H1 (cell line): ENCODE measurements at regions not wholly inside any gene's neighbourhood (a gene's known extent, or its start where the extent isn't known, plus 50 kb on each side); places are given as distances from the start of the nearest gene placed in this dataset.

Source experiments
- CTCF ChIA-PET: fragments of 300-600 bp; sonication (Branson Sonifier 250); formaldehyde crosslinking; loops from one replicate; lab custom pipeline; 2021; ENCODE audit not compliant: partially characterized antibody; lab: Charles Lee
- POLR2A ChIA-PET: fragments of 300-600 bp; sonication (Branson Sonifier 250); formaldehyde crosslinking; loops from one replicate; lab custom pipeline; 2021; ENCODE audit warnings: inconsistent platforms; ENCODE audit not compliant: partially characterized antibody; lab: Charles Lee
- DNase-seq, 2 experiments: peaks; one replicate each; pipeline versions ENCODE4 v3.0.0 to v3.0.0-alpha.2; 2010 to 2022; ENCODE audit warnings: low spot score in 2 of 2, low read depth in 1 of 2, mixed read lengths in 1 of 2
- FAIRE-seq: peaks from 2 replicates; lab custom pipeline; 2011; peaks lifted over from hg19 to GRCh38; lab: Jason Lieb, UNC
- H2AFZ ChIP-seq: 2 replicates; pipeline ENCODE4 v1.8.1; 2012; ENCODE audit warnings: low read length, inconsistent platforms
- H2AK5ac ChIP-seq: 2 replicates; pipeline ENCODE4 v1.6.1; 2013; ENCODE audit warnings: low read depth, low read length
- H2BK120ac ChIP-seq: replicated peaks from 2 replicates; pipeline ENCODE3; 2013; ENCODE audit warnings: low read depth, low read length, inconsistent platforms
- H2BK12ac ChIP-seq: 2 replicates; pipeline ENCODE4 v1.6.1; 2013; ENCODE audit warnings: low read depth, low read length
- H2BK15ac ChIP-seq: 2 replicates; pipeline ENCODE4 v1.6.1; 2013; ENCODE audit warnings: low read length
- H2BK20ac ChIP-seq: 2 replicates; pipeline ENCODE4 v1.6.1; 2013; ENCODE audit warnings: low read length
- H2BK5ac ChIP-seq: 2 replicates; pipeline ENCODE4 v1.6.1; 2013; ENCODE audit warnings: low read depth, low read length
- H3K14ac ChIP-seq: 2 replicates; pipeline ENCODE4 v1.6.1; 2013; ENCODE audit warnings: inconsistent platforms; ENCODE audit not compliant: insufficient read length
- H3K18ac ChIP-seq: 2 replicates; pipeline ENCODE4 v1.6.1; 2013; ENCODE audit warnings: low read length; ENCODE audit errors: extremely low read depth
- H3K23ac ChIP-seq: 2 replicates; pipeline ENCODE4 v1.6.1; 2013; ENCODE audit warnings: inconsistent platforms; ENCODE audit not compliant: insufficient read length
- H3K23me2 ChIP-seq: 2 replicates; pipeline ENCODE4 v1.6.1; 2013; ENCODE audit warnings: low read depth, low read length
- H3K27ac ChIP-seq: 2 replicates; pipeline ENCODE4 v1.6.1; 2011; ENCODE audit warnings: low read depth, low read length, inconsistent platforms
- H3K27me3 ChIP-seq, 4 experiments: replicated peaks in 1 of 4; 1 replicate in 1 of 4; 2 replicates in 3 of 4; pipeline versions ENCODE4 v1.6.1 to v1.8.1; 2011 to 2013; ENCODE audit warnings: low read length in 3 of 4, mild to moderate bottlenecking in 3 of 4, inconsistent platforms in 2 of 4, mixed read lengths in 2 of 4, moderate library complexity in 1 of 4; ENCODE audit not compliant: control insufficient read depth in 3 of 4, insufficient read depth in 3 of 4; ENCODE audit errors: extremely low read depth in 1 of 4
- H3K36me3 ChIP-seq, 4 experiments: 2 replicates each; pipeline versions ENCODE4 v1.6.1 to v1.8.1; 2011 to 2013; ENCODE audit warnings: mild to moderate bottlenecking in 4 of 4, low read length in 3 of 4, moderate library complexity in 2 of 4, control low read depth in 1 of 4, inconsistent platforms in 1 of 4; ENCODE audit not compliant: insufficient read depth in 4 of 4, control insufficient read depth in 2 of 4
- H3K4ac ChIP-seq: replicated peaks from 2 replicates; pipeline ENCODE3; 2013; ENCODE audit warnings: low read length, low read depth, mixed read lengths, inconsistent platforms; ENCODE audit not compliant: insufficient read length
- H3K4me1 ChIP-seq, 4 experiments: replicated peaks in 1 of 4; 1 replicate in 1 of 4; 2 replicates in 3 of 4; pipeline versions ENCODE4 v1.6.1 to v1.8.1; 2011 to 2013; ENCODE audit warnings: low read length in 3 of 4, inconsistent platforms in 2 of 4, mixed read lengths in 1 of 4; ENCODE audit not compliant: insufficient read depth in 4 of 4, control insufficient read depth in 3 of 4
- H3K4me2 ChIP-seq, 2 experiments: 2 replicates each; pipeline versions ENCODE4 v1.6.1 to v1.8.1; 2011 to 2013; ENCODE audit warnings: low read depth in 2 of 2, low read length in 2 of 2, control low read depth in 1 of 2, inconsistent platforms in 1 of 2, mild to moderate bottlenecking in 1 of 2; ENCODE audit not compliant: insufficient read depth in 1 of 2
- H3K4me3 ChIP-seq, 4 experiments: fragments of 200-600, 300-600 bp in 1 of 4; sonication (generic), shearing (Covaris generic), sonication (Bioruptor Twin) in 1 of 4; 2 replicates each; pipeline versions ENCODE4 v1.5.1 to v1.8.1; 2011 to 2016; ENCODE audit warnings: low read length in 4 of 4, low read depth in 3 of 4, control low read depth in 2 of 4, inconsistent platforms in 2 of 4, mild to moderate bottlenecking in 2 of 4, mixed read lengths in 1 of 4, moderate library complexity in 1 of 4; ENCODE audit not compliant: insufficient read depth in 2 of 4; ENCODE audit errors: extremely low read depth in 1 of 4
- H3K56ac ChIP-seq: replicated peaks from 2 replicates; pipeline ENCODE3; 2013; ENCODE audit warnings: low read depth, mild to moderate bottlenecking, mixed read lengths, low read length, inconsistent platforms; ENCODE audit not compliant: insufficient read length
- H3K79me1 ChIP-seq: 2 replicates; pipeline ENCODE4 v1.6.1; 2013; ENCODE audit warnings: low read depth, low read length, control low read depth
- H3K79me2 ChIP-seq, 2 experiments: 2 replicates each; pipeline versions ENCODE4 v1.6.1 to v1.8.1; 2012 to 2013; ENCODE audit warnings: low read length in 2 of 2, mild to moderate bottlenecking in 2 of 2, inconsistent platforms in 1 of 2; ENCODE audit not compliant: insufficient read depth in 2 of 2, control insufficient read depth in 1 of 2
- H3K9ac ChIP-seq, 4 experiments: replicated peaks in 1 of 4; 1 replicate in 1 of 4; 2 replicates in 3 of 4; pipeline versions ENCODE4 v1.6.1 to v1.8.1; 2011 to 2013; ENCODE audit warnings: low read depth in 3 of 4, low read length in 3 of 4, control low read depth in 2 of 4, mild to moderate bottlenecking in 2 of 4, moderate library complexity in 2 of 4, inconsistent platforms in 1 of 4; ENCODE audit errors: extremely low read depth in 1 of 4
- H3K9me3 ChIP-seq, 2 experiments: 2 replicates each; pipeline versions ENCODE4 v1.6.1 to v1.8.1; 2012 to 2013; ENCODE audit warnings: mild to moderate bottlenecking in 2 of 2, moderate library complexity in 2 of 2, control low read depth in 1 of 2, inconsistent platforms in 1 of 2, low read depth in 1 of 2, low read length in 1 of 2, mixed read lengths in 1 of 2; ENCODE audit not compliant: insufficient read depth in 2 of 2
- H4K20me1 ChIP-seq, 2 experiments: replicated peaks in 1 of 2; 2 replicates each; pipeline versions ENCODE3 to v1.8.1; 2011 to 2013; ENCODE audit warnings: inconsistent platforms in 2 of 2, low read length in 2 of 2, mild to moderate bottlenecking in 1 of 2; ENCODE audit not compliant: insufficient read depth in 2 of 2, control insufficient read depth in 1 of 2
- H4K5ac ChIP-seq: 2 replicates; pipeline ENCODE4 v1.6.1; 2013; ENCODE audit warnings: low read length, low read depth, mixed read lengths, inconsistent platforms; ENCODE audit not compliant: insufficient read length
- H4K8ac ChIP-seq: 2 replicates; pipeline ENCODE4 v1.8.0; 2013; ENCODE audit warnings: mild to moderate bottlenecking, moderate library complexity, low read length, inconsistent platforms; ENCODE audit not compliant: insufficient read depth; ENCODE audit errors: extremely low read depth
- H4K91ac ChIP-seq: replicated peaks from 2 replicates; pipeline ENCODE3; 2013; ENCODE audit warnings: low read length, mixed read lengths, inconsistent platforms; ENCODE audit not compliant: insufficient read length
- CTCF ChIP-seq, 3 experiments: IDR thresholded peaks; 1 replicate in 2 of 3; 2 replicates in 1 of 3; pipeline versions ENCODE4 v1.5.1 to v1.6.1; 2011; ENCODE audit warnings: low read length in 3 of 3, mild to moderate bottlenecking in 3 of 3, inconsistent platforms in 2 of 3, low read depth in 1 of 3, moderate library complexity in 1 of 3; ENCODE audit not compliant: insufficient read depth in 1 of 3; ENCODE audit errors: control extremely low read depth in 1 of 3
- EGR1 ChIP-seq: IDR thresholded peaks from 2 replicates; pipeline ENCODE4 v1.6.1; 2011; ENCODE audit warnings: low read depth, low read length, borderline replicate concordance
- KDM5A ChIP-seq: fragments of 200-600 bp; IDR thresholded peaks from 2 replicates; pipeline ENCODE4 v1.7.1; 2012; ENCODE audit warnings: mild to moderate bottlenecking, low read length, inconsistent platforms, mixed read lengths
- PHF8 ChIP-seq: fragments of 200-600 bp; sonication (generic); conservative IDR thresholded peaks from 2 replicates; pipeline ENCODE4 v1.7.1; 2012; ENCODE audit warnings: low read depth, mild to moderate bottlenecking, inconsistent platforms, low read length, moderate library complexity
- SIX5 ChIP-seq: IDR thresholded peaks from 2 replicates; pipeline ENCODE4 v1.6.1; 2011; ENCODE audit warnings: mild to moderate bottlenecking, low read depth, low read length
- WGBS, 2 experiments: shearing (Covaris generic) in 1 of 2; methylation state at CpG; one replicate each; pipeline versions ENCODE4 v1.1.6 to v1.1.7; 2013 to 2015; ENCODE audit warnings: low lambda C conversion rate in 2 of 2, mixed read lengths in 2 of 2, inconsistent platforms in 1 of 2, low coverage in 1 of 2, missing lambda C conversion rate in 1 of 2; ENCODE audit not compliant: insufficient replicate concordance in 2 of 2, insufficient coverage in 1 of 2, insufficient read length in 1 of 2; ENCODE audit errors: extremely low coverage in 1 of 2, missing lambda C conversion rate in 1 of 2; 5-methylcytosine and 5-hydroxymethylcytosine counted together

DNA sequence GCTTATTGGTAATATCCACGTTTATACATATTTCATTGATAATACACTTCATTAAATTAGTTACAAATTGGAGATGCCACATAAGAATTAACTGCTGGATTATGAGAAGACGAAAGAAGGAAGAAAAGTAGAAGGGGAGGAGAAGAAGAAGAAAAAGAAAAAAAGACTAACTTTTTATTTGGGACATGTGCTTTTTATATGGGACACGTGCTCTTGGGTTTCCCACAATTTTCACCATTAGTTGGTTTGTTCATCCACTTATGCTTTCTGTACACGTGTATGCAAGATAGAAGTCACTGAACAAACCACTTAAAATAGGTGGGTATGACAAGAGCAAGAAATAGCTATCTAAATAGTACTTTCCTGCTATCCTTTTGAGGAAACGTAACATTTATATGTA, 98.6 kb downstream of the MRPS30 start:
- Histone ChIP-seq H2BK5ac (no peak overlapping the region), H3K27me3 (no peaks in the 10 kb centered on the region), H3K14ac (no peak overlapping the region), H3K79me1 (no peaks in the 10 kb centered on the region), H3K18ac (no peak overlapping the region), H3K9ac (no peak overlapping the region), H3K23ac (no peak overlapping the region), H2BK15ac (no peak overlapping the region), H3K4me3 (no peak overlapping the region), H3K36me3 (no peaks in the 10 kb centered on the region), H2BK20ac (no peak overlapping the region), H2BK12ac (no peak overlapping the region), H4K5ac (no peak overlapping the region), H4K20me1 (no peaks in the 10 kb centered on the region), H3K56ac (no peak overlapping the region), H2AK5ac (no peak overlapping the region), H4K91ac (no peak overlapping the region), H3K4ac (no peak overlapping the region), H3K9me3 (peaks cover 0 to 3% of the 10 kb centered on the region in 2 experiments; a peak in 1 of 4 replicates), H2BK120ac (no peak overlapping the region), H3K4me1 (peaks cover 0 to 4% (median 0%) of the 10 kb centered on the region in 4 experiments; a peak in 1 of 7 replicates), H2AFZ (no peak overlapping the region), H3K27ac (no peak overlapping the region), H3K4me2 (no peak overlapping the region), H4K8ac (no peak overlapping the region), H3K79me2 (no peaks in the 10 kb centered on the region), H3K23me2 (no peaks in the 10 kb centered on the region)
- ChIA-PET POLR2A (no interaction called here), CTCF (interaction anchor here (0.7 kb wide), 1 partner anchor 131 kb away, joined by 3 read pairs; no protein-coding TSS in a partner anchor)
- no peak for FAIRE-seq
- no peak for DNase-seq
- WGBS, 2 experiments: 85 to 100% methylated on average over 1 to 5 of the region's 5 CpGs
- TF ChIP-seq CTCF (IDR thresholded peaks at IDR 0.05; ENCODE audit: control extremely low read depth in 1 of 3, insufficient read depth in 1 of 3, low read depth in 1 of 3, low read length in 3 of 3) (no peak), SIX5 (no peak), EGR1 (no peak), PHF8 (no peak), KDM5A (no peak)
